ENCODE measurements at regions not wholly inside any gene's neighbourhood (a gene's known extent, or its start where the extent isn't known, plus 50 kb on each side); places are given as distances from the start of the nearest gene placed in this dataset.

- Histone ChIP-seq H3K36me3 (no peaks in the 10 kb centered on the region), H3K4me3 (no peak overlapping the region), H3K27ac (no peak overlapping the region), H3K9me3 (ENCODE audit: low read depth) (no peaks in the 10 kb centered on the region), H3K4me1 (ENCODE audit: low read depth) (no peaks in the 10 kb centered on the region), H3K27me3 (no peaks in the 10 kb centered on the region)
- TF ChIP-seq CTCF (IDR thresholded peaks at IDR 0.05; ENCODE audit: low read depth, low read length): no peak
- no peak for DNase-seq (ENCODE audit: low read depth in 1 of 2, low spot score in 1 of 2)
These were observed 120.7 kb upstream of the BANK1 start for GRCh38 chr4:101669832-101670188.

- H3K9me3 ChIP-seq (ENCODE audit: low read depth): no peaks in the 10 kb centered on the region
- no peaks in the 10 kb centered on the region for H3K27me3 ChIP-seq
- TF ChIP-seq CTCF (IDR thresholded peaks at IDR 0.05; ENCODE audit: low read depth, low read length): no peak
- no peaks in the 10 kb centered on the region for H3K4me1 ChIP-seq (ENCODE audit: low read depth)
- H3K4me3 ChIP-seq: no peak overlapping the region
- no peaks in the 10 kb centered on the region for H3K36me3 ChIP-seq
- no peak for DNase-seq (ENCODE audit: low read depth in 1 of 2, low spot score in 1 of 2)
- no peak overlapping the region for H3K27ac ChIP-seq
These were observed 121.2 kb upstream of the BANK1 start for GRCh38 chr4:101669138-101669831.

GRCh38 chr4:101667348-101667747 is 123.2 kb upstream of the BANK1 start:
- no peak for TF ChIP-seq CTCF (IDR thresholded peaks at IDR 0.05; ENCODE audit: low read depth, low read length)
- H3K27me3 ChIP-seq: no peaks in the 10 kb centered on the region
- DNase-seq (ENCODE audit: low read depth in 1 of 2, low spot score in 1 of 2): no peak
- H3K4me1 ChIP-seq (ENCODE audit: low read depth): no peaks in the 10 kb centered on the region
- H3K36me3 ChIP-seq: no peaks in the 10 kb centered on the region
- no peaks in the 10 kb centered on the region for H3K9me3 ChIP-seq (ENCODE audit: low read depth)
- no peak overlapping the region for H3K27ac ChIP-seq
- H3K4me3 ChIP-seq: no peak overlapping the region

- Histone ChIP-seq H3K9me3 (ENCODE audit: low read depth) (no peaks in the 10 kb centered on the region), H3K36me3 (no peaks in the 10 kb centered on the region)
These were observed 129.9 kb upstream of the BANK1 start for GRCh38 chr4:101660607-101661006.

GRCh38 chr4:101655857-101656256 is 134.7 kb upstream of the BANK1 start:
- no peak for TF ChIP-seq CTCF (IDR thresholded peaks at IDR 0.05; ENCODE audit: low read depth, low read length)
- no peak overlapping the region for H3K4me3 ChIP-seq
- no peak for DNase-seq (ENCODE audit: low read depth in 1 of 2, low spot score in 1 of 2)
- H3K27ac ChIP-seq: no peak overlapping the region
- no peaks in the 10 kb centered on the region for H3K4me1 ChIP-seq (ENCODE audit: low read depth)
- H3K27me3 ChIP-seq: no peaks in the 10 kb centered on the region
- no peaks in the 10 kb centered on the region for H3K9me3 ChIP-seq (ENCODE audit: low read depth)
- no peaks in the 10 kb centered on the region for H3K36me3 ChIP-seq

More at GRCh38 chr4:101660607-101661006, 129.9 kb upstream of the BANK1 start:
- Histone ChIP-seq H3K4me3 (no peak overlapping the region), H3K27ac (no peak overlapping the region), H3K27me3 (no peaks in the 10 kb centered on the region), H3K4me1 (ENCODE audit: low read depth) (no peaks in the 10 kb centered on the region)
- no peak for TF ChIP-seq CTCF (IDR thresholded peaks at IDR 0.05; ENCODE audit: low read depth, low read length)
- no peak for DNase-seq (ENCODE audit: low read depth in 1 of 2, low spot score in 1 of 2)
